ENCODE measurements at regions not wholly inside any gene's neighbourhood (a gene's known extent, or its start where the extent isn't known, plus 50 kb on each side); places are given as distances from the start of the nearest gene placed in this dataset.

DNA sequence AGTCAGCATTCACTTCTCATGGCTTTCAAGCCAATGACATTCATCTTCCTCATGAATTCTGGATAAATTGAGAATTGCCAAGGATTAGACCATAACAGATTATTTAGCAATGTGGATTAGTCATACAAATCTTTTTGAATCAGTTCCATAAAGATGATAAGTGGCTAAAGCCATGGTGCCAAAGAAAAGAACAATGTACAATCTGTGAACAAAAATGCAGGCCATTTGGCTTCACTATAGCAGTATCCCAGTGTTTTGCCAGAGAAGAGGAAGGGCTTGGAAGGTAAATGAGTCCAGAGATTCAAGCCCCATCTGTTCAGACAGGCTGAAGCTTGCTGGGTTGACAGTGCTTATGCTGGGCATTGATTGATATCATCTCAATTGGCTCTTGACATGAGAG lies 376.4 kb upstream of the LRRC7 start:
- no peaks in the 10 kb centered on the region for H3K4me1 ChIP-seq (ENCODE audit: control insufficient read depth in 4 of 4, insufficient read depth in 4 of 4, low read length in 3 of 4)
- H3K27me3 ChIP-seq (ENCODE audit: control insufficient read depth in 4 of 4, insufficient read depth in 4 of 4, low read length in 3 of 4) = no peaks in the 10 kb centered on the region
- no peak for DNase-seq (ENCODE audit: low spot score)
- no peaks in the 10 kb centered on the region for H3K9me3 ChIP-seq (ENCODE audit: control insufficient read depth in 4 of 4, low read length in 3 of 4)
- H3K4me3 ChIP-seq (ENCODE audit: low read depth in 1 of 3, low read length in 3 of 3) = no peak overlapping the region
- H3K9ac ChIP-seq (ENCODE audit: low read depth in 1 of 2, low read length in 2 of 2) = no peak overlapping the region
- H3K36me3 ChIP-seq (ENCODE audit: control insufficient read depth in 4 of 4, insufficient read depth in 3 of 4, low read depth in 1 of 4, low read length in 3 of 4) = no peaks in the 10 kb centered on the region
- no peak for TF ChIP-seq TAF1 (conservative IDR thresholded peaks at IDR 0.05)
- no peak for TF ChIP-seq EGR1 (IDR thresholded peaks at IDR 0.05; ENCODE audit: low read depth in 2 of 2)
- no peak for TF ChIP-seq RAD21 (IDR thresholded peaks at IDR 0.05)
- no peak for TF ChIP-seq FOXA2 (IDR thresholded peaks at IDR 0.05)
- TF ChIP-seq, protein P1, sequence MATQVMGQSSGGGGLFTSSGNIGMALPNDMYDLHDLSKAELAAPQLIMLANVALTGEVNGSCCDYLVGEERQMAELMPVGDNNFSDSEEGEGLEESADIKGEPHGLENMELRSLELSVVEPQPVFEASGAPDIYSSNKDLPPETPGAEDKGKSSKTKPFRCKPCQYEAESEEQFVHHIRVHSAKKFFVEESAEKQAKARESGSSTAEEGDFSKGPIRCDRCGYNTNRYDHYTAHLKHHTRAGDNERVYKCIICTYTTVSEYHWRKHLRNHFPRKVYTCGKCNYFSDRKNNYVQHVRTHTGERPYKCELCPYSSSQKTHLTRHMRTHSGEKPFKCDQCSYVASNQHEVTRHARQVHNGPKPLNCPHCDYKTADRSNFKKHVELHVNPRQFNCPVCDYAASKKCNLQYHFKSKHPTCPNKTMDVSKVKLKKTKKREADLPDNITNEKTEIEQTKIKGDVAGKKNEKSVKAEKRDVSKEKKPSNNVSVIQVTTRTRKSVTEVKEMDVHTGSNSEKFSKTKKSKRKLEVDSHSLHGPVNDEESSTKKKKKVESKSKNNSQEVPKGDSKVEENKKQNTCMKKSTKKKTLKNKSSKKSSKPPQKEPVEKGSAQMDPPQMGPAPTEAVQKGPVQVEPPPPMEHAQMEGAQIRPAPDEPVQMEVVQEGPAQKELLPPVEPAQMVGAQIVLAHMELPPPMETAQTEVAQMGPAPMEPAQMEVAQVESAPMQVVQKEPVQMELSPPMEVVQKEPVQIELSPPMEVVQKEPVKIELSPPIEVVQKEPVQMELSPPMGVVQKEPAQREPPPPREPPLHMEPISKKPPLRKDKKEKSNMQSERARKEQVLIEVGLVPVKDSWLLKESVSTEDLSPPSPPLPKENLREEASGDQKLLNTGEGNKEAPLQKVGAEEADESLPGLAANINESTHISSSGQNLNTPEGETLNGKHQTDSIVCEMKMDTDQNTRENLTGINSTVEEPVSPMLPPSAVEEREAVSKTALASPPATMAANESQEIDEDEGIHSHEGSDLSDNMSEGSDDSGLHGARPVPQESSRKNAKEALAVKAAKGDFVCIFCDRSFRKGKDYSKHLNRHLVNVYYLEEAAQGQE (IDR thresholded peaks at IDR 0.05) = no peak
- no peak for TF ChIP-seq GABPA (IDR thresholded peaks at IDR 0.05 in 1 of 2, conservative IDR thresholded peaks at IDR 0.05 in 1 of 2)
- TF ChIP-seq JUND (IDR thresholded peaks at IDR 0.05) = no peak
- no peak for TF ChIP-seq FOXA1 (IDR thresholded peaks at IDR 0.05)
- no peak for TF ChIP-seq NR2F2 (IDR thresholded peaks at IDR 0.05)
- TF ChIP-seq YY1 (IDR thresholded peaks at IDR 0.05) = no peak
- TF ChIP-seq HNF4G (IDR thresholded peaks at IDR 0.05) = no peak
- no peak for TF ChIP-seq HNF4A (conservative IDR thresholded peaks at IDR 0.05)
- no peak overlapping the region for H3K27ac ChIP-seq (ENCODE audit: low read depth in 1 of 2, low read length in 2 of 2)

DNA sequence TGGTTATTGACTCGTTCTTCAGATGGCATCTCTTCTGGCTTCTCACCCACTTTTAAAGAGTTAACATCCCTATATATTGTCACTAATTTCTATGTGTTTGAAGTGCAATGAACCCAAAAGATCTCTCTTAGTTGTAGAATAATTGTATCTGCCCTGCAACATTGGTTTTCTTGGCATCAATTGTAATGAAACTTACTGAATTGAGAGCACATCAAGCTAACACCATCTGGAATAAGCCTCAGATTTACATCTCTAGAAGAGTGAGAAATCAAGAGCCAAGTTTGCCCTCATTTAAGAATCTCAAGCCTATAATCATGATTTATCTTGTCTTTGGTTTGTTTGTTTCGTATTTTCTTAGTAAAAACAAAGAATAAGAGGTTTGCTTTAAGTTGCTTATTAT lies 372.6 kb upstream of the LRRC7 start:
- no peaks in the 10 kb centered on the region for H3K9me3 ChIP-seq (ENCODE audit: control insufficient read depth in 4 of 4, low read length in 3 of 4)
- no peak overlapping the region for H3K27ac ChIP-seq (ENCODE audit: low read depth in 1 of 2, low read length in 2 of 2)
- H3K36me3 ChIP-seq (ENCODE audit: control insufficient read depth in 4 of 4, insufficient read depth in 3 of 4, low read depth in 1 of 4, low read length in 3 of 4) = no peaks in the 10 kb centered on the region
- TF ChIP-seq EGR1 (IDR thresholded peaks at IDR 0.05; ENCODE audit: low read depth in 2 of 2) (no peak), YY1 (IDR thresholded peaks at IDR 0.05) (no peak)
- 54% methylated on average over 2 of the region's 2 CpGs for WGBS
- H3K9ac ChIP-seq (ENCODE audit: low read depth in 1 of 2, low read length in 2 of 2) = no peak overlapping the region
- no peak overlapping the region for H3K4me3 ChIP-seq (ENCODE audit: low read depth in 1 of 3, low read length in 3 of 3)
- DNase-seq (ENCODE audit: low spot score) = no peak
- no peaks in the 10 kb centered on the region for H3K27me3 ChIP-seq (ENCODE audit: control insufficient read depth in 4 of 4, insufficient read depth in 4 of 4, low read length in 3 of 4)
- H3K4me1 ChIP-seq (ENCODE audit: control insufficient read depth in 4 of 4, insufficient read depth in 4 of 4, low read length in 3 of 4) = no peaks in the 10 kb centered on the region

DNA sequence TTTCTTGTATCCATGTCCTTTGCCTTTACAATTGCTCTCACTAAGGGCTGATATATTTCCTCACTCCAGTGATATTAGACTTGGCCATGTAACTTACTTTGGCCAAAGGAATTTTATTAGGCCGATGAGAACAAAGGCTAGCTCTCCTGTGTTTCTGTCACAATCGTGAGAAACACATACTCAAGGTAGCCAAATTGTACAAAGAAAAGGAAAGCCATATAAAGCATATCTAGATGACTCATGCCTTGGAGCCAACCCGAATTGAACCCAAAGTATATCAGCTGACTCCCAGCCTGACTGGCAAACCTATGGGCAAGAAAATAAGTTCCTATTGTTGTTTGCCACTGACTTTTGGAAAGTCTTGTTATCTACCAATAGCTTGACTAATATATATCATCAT lies 371.7 kb upstream of the LRRC7 start:
- Histone ChIP-seq H3K9ac (ENCODE audit: low read depth in 1 of 2, low read length in 2 of 2) (no peak overlapping the region), H3K4me1 (ENCODE audit: control insufficient read depth in 4 of 4, insufficient read depth in 4 of 4, low read length in 3 of 4) (no peaks in the 10 kb centered on the region), H3K9me3 (ENCODE audit: control insufficient read depth in 4 of 4, low read length in 3 of 4) (no peaks in the 10 kb centered on the region), H3K27ac (ENCODE audit: low read depth in 1 of 2, low read length in 2 of 2) (no peak overlapping the region), H3K4me3 (ENCODE audit: low read depth in 1 of 3, low read length in 3 of 3) (no peak overlapping the region), H3K27me3 (ENCODE audit: control insufficient read depth in 4 of 4, insufficient read depth in 4 of 4, low read length in 3 of 4) (no peaks in the 10 kb centered on the region), H3K36me3 (ENCODE audit: control insufficient read depth in 4 of 4, insufficient read depth in 3 of 4, low read depth in 1 of 4, low read length in 3 of 4) (no peaks in the 10 kb centered on the region)
- no peak for DNase-seq (ENCODE audit: low spot score)
- TF ChIP-seq NR2F2 (IDR thresholded peaks at IDR 0.05) (no peak), JUND (IDR thresholded peaks at IDR 0.05) (no peak)
- WGBS = 69% methylated on average over 3 of the region's 3 CpGs

DNA sequence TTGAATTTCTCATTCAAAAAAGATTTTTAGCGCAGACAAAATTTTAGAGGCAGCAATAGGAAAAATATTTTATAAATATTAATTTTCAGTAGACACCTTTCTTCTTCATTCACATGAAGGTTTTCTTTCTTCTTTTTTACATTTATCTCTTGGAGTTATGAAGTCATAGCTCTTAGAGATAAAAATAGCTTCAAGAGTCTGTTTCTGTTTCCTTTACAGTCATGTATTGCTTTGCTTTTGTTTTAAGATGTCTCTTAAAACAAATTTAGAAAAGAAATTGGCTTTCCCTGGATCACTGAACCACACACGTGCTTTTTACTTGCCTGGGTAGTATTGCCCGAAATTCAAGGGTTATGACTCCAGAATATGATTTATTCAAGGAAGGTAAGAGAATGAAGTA lies 369.9 kb upstream of the LRRC7 start:
- WGBS = 59% methylated on average over 3 of the region's 3 CpGs

More for the DNA sequence above, 369.9 kb upstream of the LRRC7 start:
- Histone ChIP-seq H3K4me1 (ENCODE audit: control insufficient read depth in 4 of 4, insufficient read depth in 4 of 4, low read length in 3 of 4) (no peaks in the 10 kb centered on the region), H3K27me3 (ENCODE audit: control insufficient read depth in 4 of 4, insufficient read depth in 4 of 4, low read length in 3 of 4) (no peaks in the 10 kb centered on the region), H3K36me3 (ENCODE audit: control insufficient read depth in 4 of 4, insufficient read depth in 3 of 4, low read depth in 1 of 4, low read length in 3 of 4) (no peaks in the 10 kb centered on the region), H3K9ac (ENCODE audit: low read depth in 1 of 2, low read length in 2 of 2) (no peak overlapping the region), H3K4me3 (ENCODE audit: low read depth in 1 of 3, low read length in 3 of 3) (no peak overlapping the region), H3K9me3 (ENCODE audit: control insufficient read depth in 4 of 4, low read length in 3 of 4) (no peaks in the 10 kb centered on the region), H3K27ac (ENCODE audit: low read depth in 1 of 2, low read length in 2 of 2) (no peak overlapping the region)
- TF ChIP-seq RXRA (IDR thresholded peaks at IDR 0.05) (no peak), EGR1 (IDR thresholded peaks at IDR 0.05; ENCODE audit: low read depth in 2 of 2) (no peak), HNF4A (conservative IDR thresholded peaks at IDR 0.05) (no peak)
- TF ChIP-seq, protein P2, sequence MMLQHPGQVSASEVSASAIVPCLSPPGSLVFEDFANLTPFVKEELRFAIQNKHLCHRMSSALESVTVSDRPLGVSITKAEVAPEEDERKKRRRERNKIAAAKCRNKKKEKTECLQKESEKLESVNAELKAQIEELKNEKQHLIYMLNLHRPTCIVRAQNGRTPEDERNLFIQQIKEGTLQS (IDR thresholded peaks at IDR 0.05) = no peak
- TF ChIP-seq, protein P3, sequence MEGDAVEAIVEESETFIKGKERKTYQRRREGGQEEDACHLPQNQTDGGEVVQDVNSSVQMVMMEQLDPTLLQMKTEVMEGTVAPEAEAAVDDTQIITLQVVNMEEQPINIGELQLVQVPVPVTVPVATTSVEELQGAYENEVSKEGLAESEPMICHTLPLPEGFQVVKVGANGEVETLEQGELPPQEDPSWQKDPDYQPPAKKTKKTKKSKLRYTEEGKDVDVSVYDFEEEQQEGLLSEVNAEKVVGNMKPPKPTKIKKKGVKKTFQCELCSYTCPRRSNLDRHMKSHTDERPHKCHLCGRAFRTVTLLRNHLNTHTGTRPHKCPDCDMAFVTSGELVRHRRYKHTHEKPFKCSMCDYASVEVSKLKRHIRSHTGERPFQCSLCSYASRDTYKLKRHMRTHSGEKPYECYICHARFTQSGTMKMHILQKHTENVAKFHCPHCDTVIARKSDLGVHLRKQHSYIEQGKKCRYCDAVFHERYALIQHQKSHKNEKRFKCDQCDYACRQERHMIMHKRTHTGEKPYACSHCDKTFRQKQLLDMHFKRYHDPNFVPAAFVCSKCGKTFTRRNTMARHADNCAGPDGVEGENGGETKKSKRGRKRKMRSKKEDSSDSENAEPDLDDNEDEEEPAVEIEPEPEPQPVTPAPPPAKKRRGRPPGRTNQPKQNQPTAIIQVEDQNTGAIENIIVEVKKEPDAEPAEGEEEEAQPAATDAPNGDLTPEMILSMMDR (IDR thresholded peaks at IDR 0.05; ENCODE audit: low read depth, low read length, missing input control) = no peak
- no peak for DNase-seq (ENCODE audit: low spot score)
